Mesodermal cell (in vitro differentiated cells): ENCODE measurements at regions not wholly inside any gene's neighbourhood (a gene's known extent, or its start where the extent isn't known, plus 50 kb on each side); places are given as distances from the start of the nearest gene placed in this dataset.
"Not testable (repeated sequence)": the region's sequence is repeated elsewhere in the genome, so short reads cannot be mapped to it uniquely, and the experiment has no call there.

Experiments used
- H3K27ac ChIP-seq: 2 replicates; pipeline ENCODE4 v1.7.0; 2013; ENCODE audit warnings: mild to moderate bottlenecking, low read depth, low read length, moderate library complexity; ENCODE audit not compliant: severe bottlenecking
- H3K36me3 ChIP-seq: 2 replicates; pipeline ENCODE4 v1.7.1; 2013; ENCODE audit warnings: mild to moderate bottlenecking, low read length, moderate library complexity; ENCODE audit not compliant: control insufficient read depth, insufficient read depth
- H3K4me1 ChIP-seq: one replicate; pipeline ENCODE4 v1.7.1; 2013; ENCODE audit warnings: mild to moderate bottlenecking, low read length; ENCODE audit not compliant: insufficient read depth, control insufficient read depth, poor library complexity, severe bottlenecking
- H3K4me3 ChIP-seq: 2 replicates; pipeline ENCODE4 v1.7.0; 2013; ENCODE audit warnings: low read length, control low read depth, mild to moderate bottlenecking; ENCODE audit not compliant: insufficient read depth, poor library complexity, severe bottlenecking; ENCODE audit errors: extremely low read depth
- H3K9me3 ChIP-seq: 2 replicates; pipeline ENCODE4 v1.7.1; 2013; ENCODE audit warnings: mild to moderate bottlenecking, low read length, moderate library complexity; ENCODE audit not compliant: control insufficient read depth
- WGBS, 2 experiments: methylation state at CpG; one replicate each; pipeline ENCODE4 v1.1.5; 2013; ENCODE audit warnings: missing lambda C conversion rate in 2 of 2; ENCODE audit not compliant: insufficient coverage in 2 of 2; 5-methylcytosine and 5-hydroxymethylcytosine counted together

DNA sequence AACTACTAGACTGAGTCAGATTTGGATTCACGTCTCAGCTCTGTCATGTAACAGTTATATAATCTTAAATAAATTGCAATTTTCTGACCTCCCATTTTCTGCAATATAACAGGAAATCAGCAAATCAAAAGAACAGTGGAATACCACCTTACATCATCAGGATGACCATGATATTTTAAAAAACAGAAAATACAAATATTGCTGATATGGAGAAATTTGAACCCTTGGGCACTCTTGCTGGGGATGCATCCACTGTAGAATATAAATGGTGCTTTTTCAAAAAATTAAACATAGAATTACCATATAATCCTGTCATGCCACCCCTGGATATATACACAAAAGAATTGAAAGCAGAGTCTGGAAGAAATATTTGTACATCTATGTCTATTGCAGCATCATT is 982.5 kb downstream of the TBL1XR1 start:
- Histone ChIP-seq H3K36me3 (no peaks in the 10 kb centered on the region), H3K9me3 (no peaks in the 10 kb centered on the region), H3K4me1 (no peaks in the 10 kb centered on the region), H3K4me3 (no peak overlapping the region), H3K27ac (no peak overlapping the region)
- WGBS, 2 experiments: no CpG with 5 or more reads among the region's 1 CpG

DNA sequence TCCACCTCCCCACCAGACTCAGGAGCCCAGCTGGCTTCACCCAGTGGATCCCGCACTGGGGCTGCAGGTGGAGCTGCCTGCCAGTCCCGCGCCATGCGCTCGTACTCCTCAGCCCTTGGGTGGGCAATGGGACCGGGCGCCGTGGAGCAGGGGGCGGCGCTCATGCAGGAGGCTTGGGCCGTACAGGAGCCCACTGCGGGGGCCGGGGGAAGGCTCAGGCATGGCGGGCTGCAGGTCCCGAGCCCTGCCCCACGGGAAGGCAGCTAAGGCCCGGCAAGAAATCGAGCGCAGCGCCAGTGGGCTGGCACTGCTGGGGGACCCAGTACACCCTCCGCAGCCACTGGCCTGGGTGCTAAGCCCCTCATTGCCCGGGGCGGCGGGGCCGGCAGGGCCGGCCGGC is 984.0 kb downstream of the TBL1XR1 start:
- not testable (repeated sequence) for H3K27ac ChIP-seq, H3K9me3 ChIP-seq, H3K4me1 ChIP-seq, H3K36me3 ChIP-seq, H3K4me3 ChIP-seq
- 98 to 99% methylated on average over 9 to 14 of the region's 27 CpGs for WGBS, 2 experiments

DNA sequence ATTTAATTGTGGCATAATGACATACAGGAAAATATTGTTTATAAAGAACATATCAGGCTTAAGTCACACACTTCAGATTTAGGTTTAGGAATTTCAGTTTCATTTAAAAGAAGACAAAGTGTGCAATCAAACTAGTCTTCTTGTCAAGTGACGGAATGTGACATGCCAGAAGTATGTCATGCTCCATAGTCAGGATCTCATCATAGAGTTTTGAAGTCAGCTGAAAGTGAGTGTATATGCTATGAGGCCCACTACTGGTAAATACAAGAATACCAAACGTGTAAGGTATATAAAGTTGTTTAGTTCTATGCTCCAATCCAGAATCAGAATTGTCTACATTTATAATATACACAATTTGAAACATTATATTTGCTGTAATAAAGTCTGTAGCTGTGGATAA is 988.4 kb downstream of the TBL1XR1 start:
- no peak overlapping the region for H3K4me3 ChIP-seq
- no peak overlapping the region for H3K27ac ChIP-seq
- no peaks in the 10 kb centered on the region for H3K36me3 ChIP-seq
- no peaks in the 10 kb centered on the region for H3K9me3 ChIP-seq
- 89 to 90% methylated on average over 1 of the region's 2 CpGs for WGBS, 2 experiments
- no peaks in the 10 kb centered on the region for H3K4me1 ChIP-seq

DNA sequence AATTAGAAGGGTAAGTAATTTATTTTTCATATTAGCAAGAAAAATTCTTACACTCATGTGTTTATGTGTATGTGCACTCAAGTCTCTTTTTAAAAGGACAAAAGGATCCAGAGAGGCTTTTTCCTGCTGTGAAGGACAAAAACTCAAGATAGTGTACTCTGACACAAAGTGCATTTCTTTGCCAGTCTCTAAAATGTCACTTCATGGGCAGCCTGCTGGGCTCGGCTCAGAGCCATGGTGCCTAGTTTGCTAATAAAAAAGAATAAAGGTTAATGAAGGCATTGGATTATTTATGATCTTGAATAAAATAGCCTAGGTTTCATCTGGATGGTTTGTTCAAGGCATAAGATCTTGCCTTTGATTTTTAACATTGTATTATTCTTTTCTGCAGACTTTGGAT is 989.0 kb downstream of the TBL1XR1 start:
- WGBS, 2 experiments: 60% methylated on average over 1 of the region's 1 CpG; no CpG with 5 or more reads in 1 of the 2 experiments
- H3K27ac ChIP-seq: no peak overlapping the region
- no peaks in the 10 kb centered on the region for H3K36me3 ChIP-seq
- H3K9me3 ChIP-seq: no peaks in the 10 kb centered on the region
- H3K4me3 ChIP-seq: no peak overlapping the region
- no peaks in the 10 kb centered on the region for H3K4me1 ChIP-seq

DNA sequence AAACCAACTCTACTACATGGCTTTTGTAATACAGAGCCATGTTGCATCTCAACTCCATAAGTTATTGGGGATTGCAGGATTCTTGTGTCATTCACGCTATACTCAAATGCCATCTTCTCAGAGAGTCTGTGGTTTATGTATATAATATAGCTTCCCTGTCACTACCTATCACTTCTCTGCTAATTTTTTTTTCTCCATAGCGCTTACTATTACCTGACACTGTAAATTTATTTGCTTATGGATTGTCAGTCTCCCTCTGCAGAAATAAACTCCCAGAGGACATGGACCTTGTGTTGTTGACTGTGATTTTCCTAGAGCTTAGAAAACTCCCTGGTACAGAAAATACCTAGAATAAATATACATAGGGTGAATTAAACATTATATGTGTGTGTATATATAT is 990.5 kb downstream of the TBL1XR1 start:
- no peaks in the 10 kb centered on the region for H3K9me3 ChIP-seq
- WGBS, 2 experiments: no CpG with 5 or more reads among the region's 2 CpGs
- no peak overlapping the region for H3K27ac ChIP-seq
- no peak overlapping the region for H3K4me3 ChIP-seq
- H3K36me3 ChIP-seq: no peaks in the 10 kb centered on the region
- no peaks in the 10 kb centered on the region for H3K4me1 ChIP-seq

DNA sequence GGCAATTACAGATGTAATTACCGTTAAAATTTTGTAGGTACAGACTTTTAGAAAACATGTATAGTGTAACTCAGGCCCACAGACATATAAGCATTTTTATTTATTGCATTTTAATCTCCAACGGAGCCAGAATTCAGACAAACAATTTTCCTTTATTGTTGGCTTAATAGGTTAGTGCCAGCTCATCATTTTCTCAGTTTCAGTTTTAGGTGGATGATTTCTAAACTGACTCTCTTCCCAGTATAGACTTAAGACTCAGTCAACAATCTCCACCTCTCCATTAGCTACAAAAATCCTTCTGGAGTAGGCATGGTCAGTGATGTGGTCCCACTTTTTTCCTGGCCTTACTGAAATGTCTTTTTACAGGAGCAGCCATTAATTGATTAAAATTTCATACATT is 994.6 kb downstream of the TBL1XR1 start:
- Histone ChIP-seq H3K4me1 (no peaks in the 10 kb centered on the region), H3K36me3 (no peaks in the 10 kb centered on the region), H3K4me3 (no peak overlapping the region), H3K9me3 (no peaks in the 10 kb centered on the region), H3K27ac (no peak overlapping the region)
- WGBS, 2 experiments: no CpG with 5 or more reads among the region's 2 CpGs

DNA sequence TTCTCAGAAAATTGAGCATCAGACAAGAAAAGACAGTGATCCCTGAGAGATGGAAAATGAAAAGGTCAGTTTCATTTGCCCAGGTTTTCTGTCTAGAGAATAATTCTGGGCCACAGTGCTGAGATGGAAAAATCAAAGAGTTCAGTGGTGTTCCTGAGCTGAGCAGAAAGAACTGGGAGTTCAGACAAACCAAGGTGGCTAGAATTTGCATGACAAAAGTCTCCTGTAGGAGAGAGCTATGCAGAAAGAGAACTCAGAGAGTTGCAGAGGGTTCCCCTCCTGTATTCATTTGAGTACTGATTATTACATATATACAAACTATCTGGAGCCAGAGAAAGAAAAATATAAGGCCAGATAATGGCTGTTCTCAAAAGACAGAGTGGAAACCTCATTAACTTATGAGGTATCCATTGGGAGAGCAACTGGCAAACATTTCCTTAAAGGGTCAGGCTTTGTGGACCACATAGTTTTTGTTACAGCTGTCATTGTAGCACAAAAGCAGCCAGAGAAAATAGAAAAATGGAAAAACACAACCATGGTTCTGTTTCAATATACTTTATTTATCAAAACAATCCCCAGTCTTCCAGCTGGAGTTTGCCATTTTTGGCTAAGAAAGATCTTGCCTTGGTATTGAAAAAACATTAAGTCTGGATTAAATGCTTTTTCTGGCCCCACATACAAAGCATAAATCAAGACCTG is 1004.1 kb downstream of the TBL1XR1 start:
- H3K4me1 ChIP-seq: no peaks in the 10 kb centered on the region
- H3K9me3 ChIP-seq: no peaks in the 10 kb centered on the region
- H3K36me3 ChIP-seq: no peaks in the 10 kb centered on the region
- no peak overlapping the region for H3K27ac ChIP-seq
- no peak overlapping the region for H3K4me3 ChIP-seq

DNA sequence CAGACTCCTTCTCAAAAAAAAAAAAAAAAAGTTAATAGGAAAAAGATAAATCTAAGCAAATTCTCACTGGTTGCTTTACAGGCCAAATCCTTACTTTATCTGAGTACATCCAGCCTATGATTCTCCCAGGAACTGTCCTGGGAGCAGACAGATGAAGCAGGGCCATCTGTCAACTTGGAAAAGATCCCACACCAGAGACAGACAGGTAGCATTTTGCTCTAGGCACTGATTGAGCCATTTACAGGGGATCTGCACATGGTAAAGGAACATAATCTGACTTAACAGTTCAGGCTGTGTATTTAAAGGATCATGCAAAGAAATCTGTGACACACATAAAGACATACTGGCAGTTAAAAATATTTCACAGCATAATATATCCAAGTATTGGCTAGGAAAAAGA is 1006.5 kb downstream of the TBL1XR1 start:
- H3K4me1 ChIP-seq: no peaks in the 10 kb centered on the region
- no peaks in the 10 kb centered on the region for H3K9me3 ChIP-seq
- H3K36me3 ChIP-seq: no peaks in the 10 kb centered on the region
- H3K27ac ChIP-seq: no peak overlapping the region
- no peak overlapping the region for H3K4me3 ChIP-seq

DNA sequence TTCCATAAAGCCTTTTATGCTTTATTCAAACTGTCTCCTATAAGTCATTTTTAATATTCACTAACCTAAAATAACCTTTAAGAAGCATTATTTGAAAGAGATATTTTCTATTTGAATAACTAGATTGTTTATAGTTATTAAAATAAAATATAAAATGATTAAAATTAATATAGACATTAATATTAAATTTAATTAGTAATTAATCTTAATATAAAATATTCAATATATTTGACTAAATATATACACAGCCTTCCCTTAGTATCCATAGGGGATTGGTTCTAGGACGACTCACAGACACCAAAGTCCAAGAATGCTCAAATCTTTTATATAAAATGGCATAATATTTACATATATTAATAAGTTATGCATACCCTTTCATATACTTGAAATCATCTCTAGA is 1014.1 kb downstream of the TBL1XR1 start:
- H3K4me3 ChIP-seq: no peak overlapping the region
- H3K36me3 ChIP-seq: no peaks in the 10 kb centered on the region
- no CpG with 5 or more reads among the region's 1 CpG for WGBS, 2 experiments
- H3K4me1 ChIP-seq: no peaks in the 10 kb centered on the region
- H3K27ac ChIP-seq: no peak overlapping the region
- H3K9me3 ChIP-seq: no peaks in the 10 kb centered on the region

DNA sequence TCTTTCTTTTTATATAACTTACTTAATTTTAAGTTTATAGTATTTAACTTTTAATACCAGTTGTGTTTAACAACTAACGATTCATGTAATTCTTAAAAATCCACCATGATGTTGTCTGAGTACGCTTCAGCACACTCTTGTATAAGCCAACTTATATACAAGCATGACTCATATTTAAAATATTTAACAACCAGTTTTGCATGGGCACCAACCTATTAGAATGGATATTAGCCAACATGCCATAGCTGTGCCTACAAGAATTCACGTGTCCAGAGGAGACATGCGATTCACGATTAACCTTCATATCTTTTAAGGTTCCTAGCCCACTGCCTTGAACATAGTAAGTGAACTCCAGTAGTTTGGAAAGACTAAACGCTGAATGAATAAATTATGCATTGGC is 1023.2 kb downstream of the TBL1XR1 start:
- no peaks in the 10 kb centered on the region for H3K9me3 ChIP-seq
- 92 to 96% methylated on average over 2 to 4 of the region's 6 CpGs for WGBS, 2 experiments
- H3K4me1 ChIP-seq: no peaks in the 10 kb centered on the region
- no peak overlapping the region for H3K4me3 ChIP-seq
- no peaks in the 10 kb centered on the region for H3K36me3 ChIP-seq
- no peak overlapping the region for H3K27ac ChIP-seq

DNA sequence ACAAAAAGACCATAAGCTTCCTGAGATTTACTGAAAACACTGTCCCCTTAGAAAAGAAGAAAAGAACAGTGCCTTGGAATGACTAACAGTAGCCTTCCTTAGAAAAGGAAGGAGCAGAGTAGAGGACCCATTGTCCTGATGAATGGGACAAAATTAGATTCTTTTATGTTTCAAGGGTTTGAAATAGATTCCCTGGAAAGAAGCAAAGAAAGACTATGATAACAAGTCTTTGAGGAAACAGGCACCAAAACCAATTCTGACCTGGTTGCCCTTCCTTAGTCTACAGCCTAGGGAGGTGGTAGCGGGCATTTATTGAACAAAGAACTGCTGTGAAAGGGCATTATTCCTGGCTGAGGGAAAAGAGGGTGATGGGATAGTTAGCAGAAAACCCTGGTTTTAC is 1024.8 kb downstream of the TBL1XR1 start:
- Histone ChIP-seq H3K36me3 (no peaks in the 10 kb centered on the region), H3K4me3 (no peak overlapping the region), H3K27ac (no peak overlapping the region), H3K9me3 (no peaks in the 10 kb centered on the region), H3K4me1 (no peaks in the 10 kb centered on the region)
- WGBS, 2 experiments: no CpG with 5 or more reads among the region's 1 CpG
